ENCODE measurements at regions not wholly inside any gene's neighbourhood (a gene's known extent, or its start where the extent isn't known, plus 50 kb on each side); places are given as distances from the start of the nearest gene placed in this dataset.

DNA sequence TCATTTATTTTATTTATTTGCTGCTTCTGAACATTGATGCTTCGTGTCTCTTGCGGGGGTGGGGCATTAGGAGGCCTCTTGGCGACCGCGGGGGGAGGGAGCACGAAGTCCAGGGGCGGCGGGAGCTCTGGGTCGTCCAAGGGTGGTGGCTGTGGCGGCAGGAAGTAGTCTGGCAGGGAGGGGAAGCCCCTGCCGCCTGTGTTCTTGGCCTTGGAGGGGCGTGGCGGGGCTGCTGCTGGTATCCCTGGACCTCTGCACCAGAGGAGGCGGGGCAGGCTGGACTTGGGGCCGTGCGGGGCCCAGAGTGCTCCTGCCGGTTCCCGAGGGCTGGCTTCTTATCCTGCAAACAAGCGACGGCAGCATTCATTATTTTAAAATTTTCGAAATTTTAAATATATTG lies 70.5 kb upstream of the ABI1 start:
- TF ChIP-seq, protein P1, sequence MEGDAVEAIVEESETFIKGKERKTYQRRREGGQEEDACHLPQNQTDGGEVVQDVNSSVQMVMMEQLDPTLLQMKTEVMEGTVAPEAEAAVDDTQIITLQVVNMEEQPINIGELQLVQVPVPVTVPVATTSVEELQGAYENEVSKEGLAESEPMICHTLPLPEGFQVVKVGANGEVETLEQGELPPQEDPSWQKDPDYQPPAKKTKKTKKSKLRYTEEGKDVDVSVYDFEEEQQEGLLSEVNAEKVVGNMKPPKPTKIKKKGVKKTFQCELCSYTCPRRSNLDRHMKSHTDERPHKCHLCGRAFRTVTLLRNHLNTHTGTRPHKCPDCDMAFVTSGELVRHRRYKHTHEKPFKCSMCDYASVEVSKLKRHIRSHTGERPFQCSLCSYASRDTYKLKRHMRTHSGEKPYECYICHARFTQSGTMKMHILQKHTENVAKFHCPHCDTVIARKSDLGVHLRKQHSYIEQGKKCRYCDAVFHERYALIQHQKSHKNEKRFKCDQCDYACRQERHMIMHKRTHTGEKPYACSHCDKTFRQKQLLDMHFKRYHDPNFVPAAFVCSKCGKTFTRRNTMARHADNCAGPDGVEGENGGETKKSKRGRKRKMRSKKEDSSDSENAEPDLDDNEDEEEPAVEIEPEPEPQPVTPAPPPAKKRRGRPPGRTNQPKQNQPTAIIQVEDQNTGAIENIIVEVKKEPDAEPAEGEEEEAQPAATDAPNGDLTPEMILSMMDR (IDR thresholded peaks at IDR 0.05; ENCODE audit: insufficient read depth, low read length) = no peak
- TF ChIP-seq, protein P2, sequence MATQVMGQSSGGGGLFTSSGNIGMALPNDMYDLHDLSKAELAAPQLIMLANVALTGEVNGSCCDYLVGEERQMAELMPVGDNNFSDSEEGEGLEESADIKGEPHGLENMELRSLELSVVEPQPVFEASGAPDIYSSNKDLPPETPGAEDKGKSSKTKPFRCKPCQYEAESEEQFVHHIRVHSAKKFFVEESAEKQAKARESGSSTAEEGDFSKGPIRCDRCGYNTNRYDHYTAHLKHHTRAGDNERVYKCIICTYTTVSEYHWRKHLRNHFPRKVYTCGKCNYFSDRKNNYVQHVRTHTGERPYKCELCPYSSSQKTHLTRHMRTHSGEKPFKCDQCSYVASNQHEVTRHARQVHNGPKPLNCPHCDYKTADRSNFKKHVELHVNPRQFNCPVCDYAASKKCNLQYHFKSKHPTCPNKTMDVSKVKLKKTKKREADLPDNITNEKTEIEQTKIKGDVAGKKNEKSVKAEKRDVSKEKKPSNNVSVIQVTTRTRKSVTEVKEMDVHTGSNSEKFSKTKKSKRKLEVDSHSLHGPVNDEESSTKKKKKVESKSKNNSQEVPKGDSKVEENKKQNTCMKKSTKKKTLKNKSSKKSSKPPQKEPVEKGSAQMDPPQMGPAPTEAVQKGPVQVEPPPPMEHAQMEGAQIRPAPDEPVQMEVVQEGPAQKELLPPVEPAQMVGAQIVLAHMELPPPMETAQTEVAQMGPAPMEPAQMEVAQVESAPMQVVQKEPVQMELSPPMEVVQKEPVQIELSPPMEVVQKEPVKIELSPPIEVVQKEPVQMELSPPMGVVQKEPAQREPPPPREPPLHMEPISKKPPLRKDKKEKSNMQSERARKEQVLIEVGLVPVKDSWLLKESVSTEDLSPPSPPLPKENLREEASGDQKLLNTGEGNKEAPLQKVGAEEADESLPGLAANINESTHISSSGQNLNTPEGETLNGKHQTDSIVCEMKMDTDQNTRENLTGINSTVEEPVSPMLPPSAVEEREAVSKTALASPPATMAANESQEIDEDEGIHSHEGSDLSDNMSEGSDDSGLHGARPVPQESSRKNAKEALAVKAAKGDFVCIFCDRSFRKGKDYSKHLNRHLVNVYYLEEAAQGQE (IDR thresholded peaks at IDR 0.05; ENCODE audit: insufficient replicate concordance, low read depth) = no peak
- TF ChIP-seq SPI1 (IDR thresholded peaks at IDR 0.05; ENCODE audit: borderline replicate concordance, low read depth) = no peak
- TF ChIP-seq GABPA (IDR thresholded peaks at IDR 0.05; ENCODE audit: low read depth) = no peak
